ENCODE measurements at regions not wholly inside any gene's neighbourhood (a gene's known extent, or its start where the extent isn't known, plus 50 kb on each side); places are given as distances from the start of the nearest gene placed in this dataset.
"Not testable (repeated sequence)": the region's sequence is repeated elsewhere in the genome, so short reads cannot be mapped to it uniquely, and the experiment has no call there.

DNA sequence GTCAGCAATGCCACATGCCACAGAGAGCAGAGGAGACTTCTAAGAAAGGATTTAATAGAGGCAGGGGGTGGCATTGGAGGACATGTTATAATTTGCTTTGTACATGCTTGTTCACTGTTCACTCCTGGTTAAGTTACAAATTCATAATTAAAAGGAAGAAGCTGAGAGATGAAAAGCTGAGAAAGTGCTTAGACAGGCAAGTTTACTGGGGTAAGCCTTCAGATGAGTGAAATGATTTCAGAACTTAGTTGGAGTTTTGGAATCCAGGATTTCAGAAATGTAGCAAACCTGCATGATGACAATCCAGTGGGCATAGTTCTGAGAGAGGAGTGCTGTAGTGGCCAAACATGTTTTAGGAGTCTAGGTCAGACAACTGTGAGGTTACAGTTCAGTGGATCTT lies 67.3 kb upstream of the FBXO33 start:
- Histone ChIP-seq H3K27ac (ENCODE audit: low read length) (no peak overlapping the region), H3K4me1 (ENCODE audit: control insufficient read depth in 1 of 2, extremely low read depth in 1 of 2, insufficient read depth in 2 of 2, low read length in 2 of 2) (no peaks in the 10 kb centered on the region), H3K36me3 (ENCODE audit: control insufficient read depth in 2 of 2, extremely low read depth in 1 of 2, insufficient read depth in 1 of 2, low read length in 1 of 2) (no peaks in the 10 kb centered on the region), H3K4me3 (ENCODE audit: control insufficient read depth in 1 of 2, extremely low read depth in 1 of 2, low read length in 1 of 2) (no peak overlapping the region), H3K27me3 (replicated peaks in 1 of 2; ENCODE audit: control insufficient read depth in 2 of 2, extremely low read depth in 1 of 2, insufficient read depth in 2 of 2, low read length in 1 of 2) (no peaks in the 10 kb centered on the region), H3K9me3 (no peaks in the 10 kb centered on the region)
- H3K4me1 Mint-ChIP-seq = no peaks in the 10 kb centered on the region
- peaks cover 5 to 12% (median 7%) of the 10 kb centered on the region in 3 donors for H3K9me3 Mint-ChIP-seq
- no peak overlapping the region for H3K4me3 Mint-ChIP-seq
- CTCF ChIA-PET = no interaction called here
- peaks cover 4% of the 10 kb centered on the region for H3K36me3 Mint-ChIP-seq
- peaks cover under 1% of the 10 kb centered on the region in 2 donors for H3K27me3 Mint-ChIP-seq
- no peak for ATAC-seq (replicated peaks in 1 of 4)
- no peak for DNase-seq
- POLR2A ChIA-PET = no interaction called here
- no peak overlapping the region for H3K27ac Mint-ChIP-seq

DNA sequence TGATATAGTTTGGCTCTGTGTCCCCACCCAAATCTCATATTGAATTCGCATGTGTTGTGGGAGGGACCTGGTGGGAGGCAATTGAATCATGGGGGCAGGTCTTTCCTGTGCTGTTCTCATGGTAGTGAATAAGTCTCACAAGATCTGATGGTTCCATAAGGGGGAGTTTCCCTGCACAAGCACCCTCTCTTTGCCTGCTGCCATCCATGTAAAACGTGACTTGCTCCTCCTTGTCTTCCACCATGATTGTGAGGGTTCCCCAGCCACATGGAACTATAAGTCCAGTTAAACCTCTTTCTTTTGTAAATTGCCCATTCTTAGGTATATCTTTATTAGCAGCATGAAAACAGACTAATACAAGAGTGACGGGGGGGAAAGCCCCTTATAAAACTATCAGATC lies 65.4 kb upstream of the FBXO33 start:
- WGBS (ENCODE audit: insufficient coverage) = 40% methylated on average over 1 of the region's 3 CpGs
- H3K4me1 ChIP-seq (ENCODE audit: control insufficient read depth in 1 of 2, extremely low read depth in 1 of 2, insufficient read depth in 2 of 2, low read length in 2 of 2); H3K27ac ChIP-seq (ENCODE audit: low read length); H3K27ac Mint-ChIP-seq; H3K4me3 Mint-ChIP-seq; H3K4me3 ChIP-seq (ENCODE audit: control insufficient read depth in 1 of 2, extremely low read depth in 1 of 2, low read length in 1 of 2); H3K27me3 Mint-ChIP-seq; H3K36me3 ChIP-seq (ENCODE audit: control insufficient read depth in 2 of 2, extremely low read depth in 1 of 2, insufficient read depth in 1 of 2, low read length in 1 of 2); H3K27me3 ChIP-seq (replicated peaks in 1 of 2; ENCODE audit: control insufficient read depth in 2 of 2, extremely low read depth in 1 of 2, insufficient read depth in 2 of 2, low read length in 1 of 2); POLR2A ChIA-PET; CTCF ChIA-PET; ATAC-seq (replicated peaks in 1 of 4); DNase-seq; H3K36me3 Mint-ChIP-seq; H3K9me3 ChIP-seq; H3K4me1 Mint-ChIP-seq: not testable (repeated sequence)
- H3K9me3 Mint-ChIP-seq = peaks cover 5 to 12% (median 7%) of the 10 kb centered on the region in 3 donors

DNA sequence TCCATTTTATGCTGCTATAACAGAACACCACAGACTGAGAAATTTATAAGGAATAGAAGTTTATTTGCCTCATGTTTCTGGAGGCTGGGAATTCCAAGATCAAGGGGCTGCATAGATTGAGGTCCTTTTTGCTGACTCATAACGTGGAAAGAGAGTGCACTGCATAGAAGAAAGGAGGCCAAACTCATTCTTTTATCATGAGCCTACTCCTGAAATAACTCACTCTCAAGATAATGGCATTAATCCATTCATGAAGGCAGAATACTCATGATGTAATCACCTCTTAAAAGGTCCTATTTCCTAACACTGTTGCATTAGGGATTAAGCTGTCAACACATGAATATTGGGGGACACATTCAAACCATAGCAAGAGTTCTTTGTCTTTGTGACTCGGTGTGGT lies 60.0 kb upstream of the FBXO33 start:
- ChIA-PET CTCF (no interaction called here), POLR2A (no interaction called here)
- no peak overlapping the region for H3K27ac ChIP-seq (ENCODE audit: low read length)
- no peaks in the 10 kb centered on the region for H3K27me3 Mint-ChIP-seq
- WGBS (ENCODE audit: insufficient coverage) = no CpG with 5 or more reads among the region's 2 CpGs
- H3K4me3 Mint-ChIP-seq = no peak overlapping the region
- no peak for DNase-seq
- H3K4me1 Mint-ChIP-seq = peaks cover 0 to 4% (median 2%) of the 10 kb centered on the region in 3 donors
- H3K36me3 Mint-ChIP-seq = peaks cover 4% of the 10 kb centered on the region
- no peak for ATAC-seq (replicated peaks in 1 of 4)
- no peaks in the 10 kb centered on the region for H3K9me3 ChIP-seq
- H3K9me3 Mint-ChIP-seq = peaks cover 5 to 7% (median 6%) of the 10 kb centered on the region in 3 donors
- H3K4me3 ChIP-seq (ENCODE audit: control insufficient read depth in 1 of 2, extremely low read depth in 1 of 2, low read length in 1 of 2) = no peak overlapping the region
- H3K36me3 ChIP-seq (ENCODE audit: control insufficient read depth in 2 of 2, extremely low read depth in 1 of 2, insufficient read depth in 1 of 2, low read length in 1 of 2) = no peaks in the 10 kb centered on the region
- no peak overlapping the region for H3K27ac Mint-ChIP-seq
- no peaks in the 10 kb centered on the region for H3K27me3 ChIP-seq (replicated peaks in 1 of 2; ENCODE audit: control insufficient read depth in 2 of 2, extremely low read depth in 1 of 2, insufficient read depth in 2 of 2, low read length in 1 of 2)
- no peaks in the 10 kb centered on the region for H3K4me1 ChIP-seq (ENCODE audit: control insufficient read depth in 1 of 2, extremely low read depth in 1 of 2, insufficient read depth in 2 of 2, low read length in 2 of 2)

DNA sequence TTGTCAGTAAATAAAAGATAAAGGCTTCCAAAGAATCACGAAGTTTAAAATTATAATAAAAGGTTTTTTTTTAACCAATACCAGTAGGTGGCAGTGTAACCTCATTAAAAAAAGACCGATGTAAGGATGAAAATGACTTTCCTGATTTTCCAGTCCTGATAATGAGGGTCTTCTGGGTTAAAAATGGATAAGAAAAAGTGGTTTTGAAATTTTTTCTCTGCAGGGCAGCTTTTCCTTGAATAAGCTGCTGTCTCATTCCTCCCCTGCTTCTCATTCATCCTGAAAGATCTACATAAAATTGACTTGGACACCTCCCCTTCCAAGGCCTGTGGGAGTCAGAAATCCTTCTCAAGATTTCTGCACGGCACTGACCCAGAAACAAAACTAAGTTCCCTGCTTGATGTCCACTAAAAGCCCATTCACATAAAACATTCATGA lies 58.9 kb upstream of the FBXO33 start:
- Histone ChIP-seq H3K27me3 (replicated peaks in 1 of 2; ENCODE audit: control insufficient read depth in 2 of 2, extremely low read depth in 1 of 2, insufficient read depth in 2 of 2, low read length in 1 of 2) (no peaks in the 10 kb centered on the region), H3K4me1 (ENCODE audit: control insufficient read depth in 1 of 2, extremely low read depth in 1 of 2, insufficient read depth in 2 of 2, low read length in 2 of 2) (no peaks in the 10 kb centered on the region), H3K9me3 (no peaks in the 10 kb centered on the region), H3K4me3 (ENCODE audit: control insufficient read depth in 1 of 2, extremely low read depth in 1 of 2, low read length in 1 of 2) (no peak overlapping the region), H3K27ac (ENCODE audit: low read length) (no peak overlapping the region), H3K36me3 (ENCODE audit: control insufficient read depth in 2 of 2, extremely low read depth in 1 of 2, insufficient read depth in 1 of 2, low read length in 1 of 2) (no peaks in the 10 kb centered on the region)
- no peak overlapping the region for H3K4me3 Mint-ChIP-seq
- H3K27me3 Mint-ChIP-seq = no peaks in the 10 kb centered on the region
- ChIA-PET CTCF (interaction anchor here in 1 of 2 donors (0.8 kb wide), 1 partner anchor 107 kb away, joined by 3 read pairs; no protein-coding TSS in a partner anchor), POLR2A (no interaction called here)
- H3K36me3 Mint-ChIP-seq = peaks cover 4% of the 10 kb centered on the region
- peaks cover 4 to 5% (median 4%) of the 10 kb centered on the region in 3 donors for H3K9me3 Mint-ChIP-seq
- H3K4me1 Mint-ChIP-seq = peaks cover 0 to 4% (median 2%) of the 10 kb centered on the region in 3 donors
- DNase-seq = peak in 1 of 35 experiments; percentile 52
- no CpG with 5 or more reads among the region's 3 CpGs for WGBS (ENCODE audit: insufficient coverage)
- ATAC-seq (replicated peaks in 1 of 4) = no peak
- no peak overlapping the region for H3K27ac Mint-ChIP-seq

GRCh38 chr14:39488600-39488999 lies 56.4 kb upstream of the FBXO33 start:
- Mint-ChIP-seq H3K4me3 (no peak overlapping the region), H3K27ac (no peak overlapping the region), H3K9me3 (no peaks in the 10 kb centered on the region), H3K27me3 (no peaks in the 10 kb centered on the region), H3K4me1 (peaks cover 0 to 4% (median 2%) of the 10 kb centered on the region in 3 donors), H3K36me3 (no peaks in the 10 kb centered on the region)
- Histone ChIP-seq H3K4me3 (ENCODE audit: control insufficient read depth in 1 of 2, extremely low read depth in 1 of 2, low read length in 1 of 2) (no peak overlapping the region), H3K9me3 (no peaks in the 10 kb centered on the region), H3K36me3 (ENCODE audit: control insufficient read depth in 2 of 2, extremely low read depth in 1 of 2, insufficient read depth in 1 of 2, low read length in 1 of 2) (no peaks in the 10 kb centered on the region), H3K27ac (ENCODE audit: low read length) (no peak overlapping the region), H3K27me3 (replicated peaks in 1 of 2; ENCODE audit: control insufficient read depth in 2 of 2, extremely low read depth in 1 of 2, insufficient read depth in 2 of 2, low read length in 1 of 2) (no peaks in the 10 kb centered on the region), H3K4me1 (ENCODE audit: control insufficient read depth in 1 of 2, extremely low read depth in 1 of 2, insufficient read depth in 2 of 2, low read length in 2 of 2) (no peaks in the 10 kb centered on the region)
- ATAC-seq (replicated peaks in 1 of 4) = no peak
- WGBS (ENCODE audit: insufficient coverage) = 83% methylated on average over 1 of the region's 1 CpG
- ChIA-PET CTCF (no interaction called here), POLR2A (interaction anchor here in 1 of 2 donors (0.5 kb wide), 1 partner anchor 55 kb away, joined by 4 read pairs; no protein-coding TSS in a partner anchor)
- no peak for DNase-seq

DNA sequence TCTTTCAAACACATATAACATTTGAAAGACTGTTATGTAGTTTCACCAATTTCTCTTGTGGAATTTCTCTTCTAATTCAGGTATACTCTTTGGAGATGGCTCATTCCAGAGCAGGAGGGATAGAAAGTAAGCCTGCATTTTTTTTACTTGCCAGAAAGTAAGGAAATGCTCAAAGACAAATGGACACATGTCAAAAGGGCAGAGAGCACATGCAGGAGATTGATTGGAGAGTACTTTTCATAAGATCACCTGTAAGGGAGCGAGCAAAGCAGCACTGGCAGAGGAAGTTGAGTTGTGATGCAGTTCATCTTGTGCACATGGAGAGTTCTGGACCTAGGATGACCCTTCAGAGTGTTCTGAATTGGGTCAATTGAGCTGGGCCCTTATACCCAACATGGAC lies 51.4 kb upstream of the FBXO33 start:
- H3K4me3 Mint-ChIP-seq = no peak overlapping the region
- CTCF ChIA-PET = no interaction called here
- DNase-seq (no peak), ATAC-seq (replicated peaks in 1 of 4) (no peak)
- no peaks in the 10 kb centered on the region for H3K36me3 Mint-ChIP-seq
- H3K27me3 Mint-ChIP-seq = no peaks in the 10 kb centered on the region
- POLR2A ChIA-PET = no interaction called here
- 100% methylated on average over 1 of the region's 1 CpG for WGBS (ENCODE audit: insufficient coverage)
- Histone ChIP-seq H3K27me3 (replicated peaks in 1 of 2; ENCODE audit: control insufficient read depth in 2 of 2, extremely low read depth in 1 of 2, insufficient read depth in 2 of 2, low read length in 1 of 2) (no peaks in the 10 kb centered on the region), H3K4me1 (ENCODE audit: control insufficient read depth in 1 of 2, extremely low read depth in 1 of 2, insufficient read depth in 2 of 2, low read length in 2 of 2) (no peaks in the 10 kb centered on the region), H3K9me3 (no peaks in the 10 kb centered on the region), H3K4me3 (ENCODE audit: control insufficient read depth in 1 of 2, extremely low read depth in 1 of 2, low read length in 1 of 2) (no peak overlapping the region), H3K27ac (ENCODE audit: low read length) (no peak overlapping the region), H3K36me3 (ENCODE audit: control insufficient read depth in 2 of 2, extremely low read depth in 1 of 2, insufficient read depth in 1 of 2, low read length in 1 of 2) (no peaks in the 10 kb centered on the region)
- H3K9me3 Mint-ChIP-seq = no peaks in the 10 kb centered on the region
- no peaks in the 10 kb centered on the region for H3K4me1 Mint-ChIP-seq
- H3K27ac Mint-ChIP-seq = no peak overlapping the region
